ENCODE measurements at regions not wholly inside any gene's neighbourhood (a gene's known extent, or its start where the extent isn't known, plus 50 kb on each side); places are given as distances from the start of the nearest gene placed in this dataset.

- Histone ChIP-seq H3K27ac (ENCODE audit: low read depth in 1 of 2, low read length in 2 of 2) (no peak overlapping the region), H3K27me3 (ENCODE audit: control insufficient read depth in 1 of 2, insufficient read depth in 2 of 2, low read length in 2 of 2) (peaks cover 0 to 2% of the 10 kb centered on the region in 2 experiments), H3K36me3 (ENCODE audit: insufficient read depth, low read length) (no peaks in the 10 kb centered on the region), H3K4me3 (ENCODE audit: low read length) (no peak overlapping the region), H3K4me1 (ENCODE audit: insufficient read depth, low read length) (no peaks in the 10 kb centered on the region), H3K9me3 (ENCODE audit: control insufficient read depth in 1 of 2, insufficient read depth in 1 of 2, low read length in 2 of 2) (peaks cover 0 to 6% of the 10 kb centered on the region in 2 experiments)
- no peaks in the 10 kb centered on the region for H3K4me1 Mint-ChIP-seq (ENCODE audit: low read depth)
- CTCF ChIA-PET = no interaction called here
- peaks cover 53% of the 10 kb centered on the region for H3K27me3 Mint-ChIP-seq
- no peak for DNase-seq
- H3K27ac Mint-ChIP-seq = no peak overlapping the region
- intact Hi-C loops (cut with DNase I, micrococcal nuclease) = no loop called here
- POLR2A ChIA-PET = no interaction called here
- no peak overlapping the region for H3K4me3 Mint-ChIP-seq
- no peaks in the 10 kb centered on the region for H3K36me3 Mint-ChIP-seq (ENCODE audit: low read depth)
- H3K9me3 Mint-ChIP-seq = no peaks in the 10 kb centered on the region
- no peak for ATAC-seq (ENCODE audit: poor library complexity)
- TF ChIP-seq, protein P1, sequence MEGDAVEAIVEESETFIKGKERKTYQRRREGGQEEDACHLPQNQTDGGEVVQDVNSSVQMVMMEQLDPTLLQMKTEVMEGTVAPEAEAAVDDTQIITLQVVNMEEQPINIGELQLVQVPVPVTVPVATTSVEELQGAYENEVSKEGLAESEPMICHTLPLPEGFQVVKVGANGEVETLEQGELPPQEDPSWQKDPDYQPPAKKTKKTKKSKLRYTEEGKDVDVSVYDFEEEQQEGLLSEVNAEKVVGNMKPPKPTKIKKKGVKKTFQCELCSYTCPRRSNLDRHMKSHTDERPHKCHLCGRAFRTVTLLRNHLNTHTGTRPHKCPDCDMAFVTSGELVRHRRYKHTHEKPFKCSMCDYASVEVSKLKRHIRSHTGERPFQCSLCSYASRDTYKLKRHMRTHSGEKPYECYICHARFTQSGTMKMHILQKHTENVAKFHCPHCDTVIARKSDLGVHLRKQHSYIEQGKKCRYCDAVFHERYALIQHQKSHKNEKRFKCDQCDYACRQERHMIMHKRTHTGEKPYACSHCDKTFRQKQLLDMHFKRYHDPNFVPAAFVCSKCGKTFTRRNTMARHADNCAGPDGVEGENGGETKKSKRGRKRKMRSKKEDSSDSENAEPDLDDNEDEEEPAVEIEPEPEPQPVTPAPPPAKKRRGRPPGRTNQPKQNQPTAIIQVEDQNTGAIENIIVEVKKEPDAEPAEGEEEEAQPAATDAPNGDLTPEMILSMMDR (IDR thresholded peaks at IDR 0.05) = no peak
These were observed 252.5 kb upstream of the PLXNA2 start for GRCh38 chr1:208496467-208497371.

DNA sequence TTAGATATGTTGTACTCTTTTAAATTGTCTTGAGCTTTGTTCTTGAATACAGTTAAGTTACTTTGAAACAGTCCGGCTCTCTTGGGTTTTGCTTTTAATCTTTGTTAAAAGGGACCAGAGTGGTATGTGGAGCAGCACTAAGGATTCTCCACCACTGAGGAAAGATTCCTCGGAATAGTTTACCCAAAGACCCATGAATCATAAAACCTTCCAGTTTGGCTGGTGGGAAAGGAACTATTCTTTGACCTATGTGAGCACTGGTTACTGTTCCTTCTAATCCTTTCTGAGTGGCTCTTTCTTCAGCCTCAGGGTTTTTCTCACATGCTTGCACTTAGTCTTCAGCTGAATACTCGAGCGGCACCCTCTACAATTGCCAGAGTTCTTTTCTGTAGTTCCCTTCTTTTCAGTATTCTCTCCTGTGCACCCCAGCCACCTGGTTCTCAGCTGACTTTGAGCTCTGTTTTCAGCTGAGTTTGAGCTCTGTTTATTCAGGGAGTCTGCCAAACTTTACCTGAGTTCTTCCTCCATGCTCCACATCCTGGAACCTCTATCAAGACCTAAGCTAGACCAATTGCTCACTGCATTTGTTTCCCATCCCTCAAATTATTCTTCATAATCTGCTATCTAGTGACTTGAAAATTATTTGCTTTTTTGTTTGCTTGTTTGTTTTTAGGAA is 253.8 kb upstream of the PLXNA2 start:
- Mint-ChIP-seq H3K36me3 (ENCODE audit: low read depth) (no peaks in the 10 kb centered on the region), H3K4me3 (no peak overlapping the region), H3K27me3 (peaks cover 58% of the 10 kb centered on the region), H3K27ac (no peak overlapping the region), H3K9me3 (no peaks in the 10 kb centered on the region), H3K4me1 (ENCODE audit: low read depth) (no peaks in the 10 kb centered on the region)
- POLR2A ChIA-PET = no interaction called here
- Histone ChIP-seq H3K4me3 (ENCODE audit: low read length) (no peak overlapping the region), H3K27ac (ENCODE audit: low read depth in 1 of 2, low read length in 2 of 2) (no peak overlapping the region), H3K4me1 (ENCODE audit: insufficient read depth, low read length) (no peaks in the 10 kb centered on the region), H3K9me3 (ENCODE audit: control insufficient read depth in 1 of 2, insufficient read depth in 1 of 2, low read length in 2 of 2) (peaks cover 0 to 6% of the 10 kb centered on the region in 2 experiments), H3K36me3 (ENCODE audit: insufficient read depth, low read length) (no peaks in the 10 kb centered on the region), H3K27me3 (ENCODE audit: control insufficient read depth in 1 of 2, insufficient read depth in 2 of 2, low read length in 2 of 2) (peaks cover 0 to 2% of the 10 kb centered on the region in 2 experiments)
- no peak for DNase-seq
- CTCF ChIA-PET = no interaction called here
- ATAC-seq (ENCODE audit: poor library complexity) = no peak
- TF ChIP-seq, protein P1 (IDR thresholded peaks at IDR 0.05) = no peak
- intact Hi-C loops (cut with DNase I, micrococcal nuclease) = no loop called here

- no peak for ATAC-seq (ENCODE audit: poor library complexity)
- no peak overlapping the region for H3K27ac ChIP-seq (ENCODE audit: low read depth in 1 of 2, low read length in 2 of 2)
- no peaks in the 10 kb centered on the region for H3K36me3 ChIP-seq (ENCODE audit: insufficient read depth, low read length)
- peak in 2 of 14 experiments; percentile 3 to 22 for DNase-seq
- POLR2A ChIA-PET = no interaction called here
- Mint-ChIP-seq H3K36me3 (ENCODE audit: low read depth) (no peaks in the 10 kb centered on the region), H3K27ac (no peak overlapping the region), H3K27me3 (peaks cover 54% of the 10 kb centered on the region), H3K4me1 (ENCODE audit: low read depth) (no peaks in the 10 kb centered on the region), H3K9me3 (no peaks in the 10 kb centered on the region), H3K4me3 (no peak overlapping the region)
- peaks cover 0 to 6% of the 10 kb centered on the region in 2 experiments for H3K9me3 ChIP-seq (ENCODE audit: control insufficient read depth in 1 of 2, insufficient read depth in 1 of 2, low read length in 2 of 2)
- H3K27me3 ChIP-seq (ENCODE audit: control insufficient read depth in 1 of 2, insufficient read depth in 2 of 2, low read length in 2 of 2) = peaks cover 0 to 2% of the 10 kb centered on the region in 2 experiments
- H3K4me1 ChIP-seq (ENCODE audit: insufficient read depth, low read length) = no peaks in the 10 kb centered on the region
- TF ChIP-seq, protein P1 (IDR thresholded peaks at IDR 0.05) = no peak
- CTCF ChIA-PET = no interaction called here
- intact Hi-C loops (cut with DNase I, micrococcal nuclease) = no loop called here
- H3K4me3 ChIP-seq (ENCODE audit: low read length) = no peak overlapping the region
These were observed 254.8 kb upstream of the PLXNA2 start for GRCh38 chr1:208499026-208499425.
